Right lobe of liver (tissue), 4 donors: ENCODE measurements at regions not wholly inside any gene's neighbourhood (a gene's known extent, or its start where the extent isn't known, plus 50 kb on each side); places are given as distances from the start of the nearest gene placed in this dataset.

ENCODE experiments used
- POLR2A ChIP-seq: fragments of 450-650 bp; IDR thresholded peaks from one replicate; pipeline ENCODE4 v1.6.1; 2017; ENCODE audit warnings: antibody characterized with exemption, mild to moderate bottlenecking
- TF ChIP-seq, protein P1 (sequence below), 4 donors: fragments of 200-600 bp in 3 of 4; fragments of 450-650 bp in 1 of 4; IDR thresholded peaks; one replicate each; pipeline versions ENCODE4 v1.5.1 to v1.8.0; 2016 to 2022; ENCODE audit warnings: antibody characterized with exemption in 4 of 4, mild to moderate bottlenecking in 2 of 4
- donor health status: DM: no; HTN: no; CAD: no.
- donor health status: DM: no; HTN: no; CAD: no.
- donor health status: DM: no; HTN: yes; CAD: no.

DNA sequence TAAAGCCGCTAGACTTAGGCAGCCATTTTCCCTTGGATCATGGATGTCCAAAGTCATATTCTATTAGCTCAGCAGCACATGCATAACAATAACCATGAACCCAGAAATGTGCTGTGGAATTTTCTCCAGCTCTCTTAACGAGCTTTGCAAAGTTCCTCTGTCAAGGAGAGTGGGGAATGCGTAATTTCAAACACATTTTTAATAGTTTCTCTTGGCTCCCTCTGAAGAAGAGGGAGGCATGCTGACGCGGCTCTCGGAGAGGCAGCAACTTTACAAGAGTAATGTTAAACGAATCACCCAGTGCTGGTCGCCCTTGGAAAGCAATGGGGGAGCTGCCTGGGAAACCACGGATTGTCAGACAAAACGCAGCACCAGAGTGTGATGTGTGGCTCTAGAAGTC lies 114.8 kb downstream of the RAB18 start:
- TF ChIP-seq, protein P1, sequence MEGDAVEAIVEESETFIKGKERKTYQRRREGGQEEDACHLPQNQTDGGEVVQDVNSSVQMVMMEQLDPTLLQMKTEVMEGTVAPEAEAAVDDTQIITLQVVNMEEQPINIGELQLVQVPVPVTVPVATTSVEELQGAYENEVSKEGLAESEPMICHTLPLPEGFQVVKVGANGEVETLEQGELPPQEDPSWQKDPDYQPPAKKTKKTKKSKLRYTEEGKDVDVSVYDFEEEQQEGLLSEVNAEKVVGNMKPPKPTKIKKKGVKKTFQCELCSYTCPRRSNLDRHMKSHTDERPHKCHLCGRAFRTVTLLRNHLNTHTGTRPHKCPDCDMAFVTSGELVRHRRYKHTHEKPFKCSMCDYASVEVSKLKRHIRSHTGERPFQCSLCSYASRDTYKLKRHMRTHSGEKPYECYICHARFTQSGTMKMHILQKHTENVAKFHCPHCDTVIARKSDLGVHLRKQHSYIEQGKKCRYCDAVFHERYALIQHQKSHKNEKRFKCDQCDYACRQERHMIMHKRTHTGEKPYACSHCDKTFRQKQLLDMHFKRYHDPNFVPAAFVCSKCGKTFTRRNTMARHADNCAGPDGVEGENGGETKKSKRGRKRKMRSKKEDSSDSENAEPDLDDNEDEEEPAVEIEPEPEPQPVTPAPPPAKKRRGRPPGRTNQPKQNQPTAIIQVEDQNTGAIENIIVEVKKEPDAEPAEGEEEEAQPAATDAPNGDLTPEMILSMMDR (IDR thresholded peaks at IDR 0.05), result no peak
- no peak for TF ChIP-seq POLR2A
